ENCODE measurements at regions not wholly inside any gene's neighbourhood (a gene's known extent, or its start where the extent isn't known, plus 50 kb on each side); places are given as distances from the start of the nearest gene placed in this dataset.

- no CpG with 5 or more reads among the region's 3 CpGs for WGBS (ENCODE audit: insufficient coverage)
- H3K4me3 ChIP-seq (ENCODE audit: low read depth, low read length), result no peak overlapping the region
- no peaks in the 10 kb centered on the region for H3K4me1 ChIP-seq (ENCODE audit: control insufficient read depth, insufficient read depth, low read length)
- H3K36me3 ChIP-seq (ENCODE audit: control insufficient read depth, insufficient read depth, low read length), result no peaks in the 10 kb centered on the region
- peak in 2 of 6 donors; percentile 45 to 69 for DNase-seq (ENCODE audit: low read depth in 4 of 6, low spot score in 6 of 6)
- H3K9me3 ChIP-seq (ENCODE audit: control insufficient read depth, insufficient read depth, low read length), result no peaks in the 10 kb centered on the region
- no peaks in the 10 kb centered on the region for H3K27me3 ChIP-seq (ENCODE audit: control insufficient read depth, insufficient read depth, low read length)
- H3K27ac ChIP-seq (ENCODE audit: low read depth, low read length), result no peak overlapping the region
Observed at GRCh38 chr14:98341211-98341610, 930.8 kb downstream of the BCL11B start.

GRCh38 chr14:98345161-98345560 is 926.8 kb downstream of the BCL11B start:
- no peaks in the 10 kb centered on the region for H3K36me3 ChIP-seq (ENCODE audit: control insufficient read depth, insufficient read depth, low read length)
- no peak for DNase-seq (ENCODE audit: low read depth in 4 of 6, low spot score in 6 of 6)
- no peaks in the 10 kb centered on the region for H3K9me3 ChIP-seq (ENCODE audit: control insufficient read depth, insufficient read depth, low read length)
- no peak overlapping the region for H3K27ac ChIP-seq (ENCODE audit: low read depth, low read length)
- no peak overlapping the region for H3K4me3 ChIP-seq (ENCODE audit: low read depth, low read length)
- no peaks in the 10 kb centered on the region for H3K27me3 ChIP-seq (ENCODE audit: control insufficient read depth, insufficient read depth, low read length)
- WGBS (ENCODE audit: insufficient coverage), result 46% methylated on average over 3 of the region's 5 CpGs
- H3K4me1 ChIP-seq (ENCODE audit: control insufficient read depth, insufficient read depth, low read length), result no peaks in the 10 kb centered on the region

- H3K27me3 ChIP-seq (ENCODE audit: control insufficient read depth, insufficient read depth, low read length), result no peaks in the 10 kb centered on the region
- no peak for DNase-seq (ENCODE audit: low read depth in 4 of 6, low spot score in 6 of 6)
- no peaks in the 10 kb centered on the region for H3K4me1 ChIP-seq (ENCODE audit: control insufficient read depth, insufficient read depth, low read length)
- H3K36me3 ChIP-seq (ENCODE audit: control insufficient read depth, insufficient read depth, low read length), result no peaks in the 10 kb centered on the region
- H3K9me3 ChIP-seq (ENCODE audit: control insufficient read depth, insufficient read depth, low read length), result no peaks in the 10 kb centered on the region
- H3K4me3 ChIP-seq (ENCODE audit: low read depth, low read length), result no peak overlapping the region
- H3K27ac ChIP-seq (ENCODE audit: low read depth, low read length), result no peak overlapping the region
- WGBS (ENCODE audit: insufficient coverage), result no CpG with 5 or more reads among the region's 7 CpGs
Observed at GRCh38 chr14:98347686-98348085, 924.3 kb downstream of the BCL11B start.

- 91% methylated on average over 1 of the region's 3 CpGs for WGBS (ENCODE audit: insufficient coverage)
- no peaks in the 10 kb centered on the region for H3K27me3 ChIP-seq (ENCODE audit: control insufficient read depth, insufficient read depth, low read length)
- no peaks in the 10 kb centered on the region for H3K4me1 ChIP-seq (ENCODE audit: control insufficient read depth, insufficient read depth, low read length)
- no peak for DNase-seq (ENCODE audit: low read depth in 4 of 6, low spot score in 6 of 6)
- no peak overlapping the region for H3K4me3 ChIP-seq (ENCODE audit: low read depth, low read length)
- H3K27ac ChIP-seq (ENCODE audit: low read depth, low read length), result no peak overlapping the region
- no peaks in the 10 kb centered on the region for H3K9me3 ChIP-seq (ENCODE audit: control insufficient read depth, insufficient read depth, low read length)
- H3K36me3 ChIP-seq (ENCODE audit: control insufficient read depth, insufficient read depth, low read length), result no peaks in the 10 kb centered on the region
Observed at GRCh38 chr14:98348505-98348904, 923.5 kb downstream of the BCL11B start.

- 25% methylated on average over 1 of the region's 2 CpGs for whole genome bisulfite sequencing (ENCODE audit: insufficient coverage)
- H3K27ac ChIP-seq (ENCODE audit: low read depth, low read length), result no peak overlapping the region
- H3K4me3 ChIP-seq (ENCODE audit: low read depth, low read length), result no peak overlapping the region
- no peaks in the 10 kb centered on the region for H3K4me1 ChIP-seq (ENCODE audit: control insufficient read depth, insufficient read depth, low read length)
- no peaks in the 10 kb centered on the region for H3K27me3 ChIP-seq (ENCODE audit: control insufficient read depth, insufficient read depth, low read length)
- no peaks in the 10 kb centered on the region for H3K36me3 ChIP-seq (ENCODE audit: control insufficient read depth, insufficient read depth, low read length)
- no peaks in the 10 kb centered on the region for H3K9me3 ChIP-seq (ENCODE audit: control insufficient read depth, insufficient read depth, low read length)
- no peak for DNase-seq (ENCODE audit: low read depth in 4 of 6, low spot score in 6 of 6)
Observed at GRCh38 chr14:98350213-98350612, 921.8 kb downstream of the BCL11B start.

- WGBS (ENCODE audit: insufficient coverage), result no CpG with 5 or more reads among the region's 1 CpG
- DNase-seq (ENCODE audit: low read depth in 4 of 6, low spot score in 6 of 6), result peak in 2 of 6 donors; percentile 45 to 61
- Histone ChIP-seq H3K4me3 (ENCODE audit: low read depth, low read length) (no peak overlapping the region), H3K4me1 (ENCODE audit: control insufficient read depth, insufficient read depth, low read length) (no peaks in the 10 kb centered on the region), H3K27ac (ENCODE audit: low read depth, low read length) (no peak overlapping the region), H3K27me3 (ENCODE audit: control insufficient read depth, insufficient read depth, low read length) (no peaks in the 10 kb centered on the region), H3K9me3 (ENCODE audit: control insufficient read depth, insufficient read depth, low read length) (no peaks in the 10 kb centered on the region), H3K36me3 (ENCODE audit: control insufficient read depth, insufficient read depth, low read length) (no peaks in the 10 kb centered on the region)
Observed at GRCh38 chr14:98364961-98365360, 907.0 kb downstream of the BCL11B start.

GRCh38 chr14:98366429-98366828 is 905.6 kb downstream of the BCL11B start:
- Histone ChIP-seq H3K9me3 (ENCODE audit: control insufficient read depth, insufficient read depth, low read length) (no peaks in the 10 kb centered on the region), H3K4me3 (ENCODE audit: low read depth, low read length) (no peak overlapping the region), H3K27me3 (ENCODE audit: control insufficient read depth, insufficient read depth, low read length) (no peaks in the 10 kb centered on the region), H3K36me3 (ENCODE audit: control insufficient read depth, insufficient read depth, low read length) (no peaks in the 10 kb centered on the region), H3K27ac (ENCODE audit: low read depth, low read length) (no peak overlapping the region), H3K4me1 (ENCODE audit: control insufficient read depth, insufficient read depth, low read length) (no peaks in the 10 kb centered on the region)
- WGBS (ENCODE audit: insufficient coverage), result 98% methylated on average over 5 of the region's 6 CpGs
- no peak for DNase-seq (ENCODE audit: low read depth in 4 of 6, low spot score in 6 of 6)

GRCh38 chr14:98368221-98368620 is 903.8 kb downstream of the BCL11B start:
- Histone ChIP-seq H3K27me3 (ENCODE audit: control insufficient read depth, insufficient read depth, low read length) (no peaks in the 10 kb centered on the region), H3K9me3 (ENCODE audit: control insufficient read depth, insufficient read depth, low read length) (no peaks in the 10 kb centered on the region), H3K4me3 (ENCODE audit: low read depth, low read length) (no peak overlapping the region), H3K36me3 (ENCODE audit: control insufficient read depth, insufficient read depth, low read length) (no peaks in the 10 kb centered on the region), H3K27ac (ENCODE audit: low read depth, low read length) (no peak overlapping the region), H3K4me1 (ENCODE audit: control insufficient read depth, insufficient read depth, low read length) (no peaks in the 10 kb centered on the region)
- WGBS (ENCODE audit: insufficient coverage), result 89% methylated on average over 1 of the region's 1 CpG
- DNase-seq (ENCODE audit: low read depth in 4 of 6, low spot score in 6 of 6), result no peak

GRCh38 chr14:98368916-98369315 is 903.1 kb downstream of the BCL11B start:
- no peaks in the 10 kb centered on the region for H3K4me1 ChIP-seq (ENCODE audit: control insufficient read depth, insufficient read depth, low read length)
- no peaks in the 10 kb centered on the region for H3K36me3 ChIP-seq (ENCODE audit: control insufficient read depth, insufficient read depth, low read length)
- H3K4me3 ChIP-seq (ENCODE audit: low read depth, low read length), result no peak overlapping the region
- H3K27ac ChIP-seq (ENCODE audit: low read depth, low read length), result no peak overlapping the region
- DNase-seq (ENCODE audit: low read depth in 4 of 6, low spot score in 6 of 6), result no peak
- H3K9me3 ChIP-seq (ENCODE audit: control insufficient read depth, insufficient read depth, low read length), result no peaks in the 10 kb centered on the region
- no peaks in the 10 kb centered on the region for H3K27me3 ChIP-seq (ENCODE audit: control insufficient read depth, insufficient read depth, low read length)
- WGBS (ENCODE audit: insufficient coverage), result no CpG with 5 or more reads among the region's 3 CpGs

GRCh38 chr14:98369344-98369743 is 902.7 kb downstream of the BCL11B start:
- Histone ChIP-seq H3K36me3 (ENCODE audit: control insufficient read depth, insufficient read depth, low read length) (no peaks in the 10 kb centered on the region), H3K27me3 (ENCODE audit: control insufficient read depth, insufficient read depth, low read length) (no peaks in the 10 kb centered on the region), H3K27ac (ENCODE audit: low read depth, low read length) (no peak overlapping the region), H3K4me3 (ENCODE audit: low read depth, low read length) (no peak overlapping the region), H3K4me1 (ENCODE audit: control insufficient read depth, insufficient read depth, low read length) (no peaks in the 10 kb centered on the region), H3K9me3 (ENCODE audit: control insufficient read depth, insufficient read depth, low read length) (no peaks in the 10 kb centered on the region)
- WGBS (ENCODE audit: insufficient coverage), result no CpG with 5 or more reads among the region's 2 CpGs
- DNase-seq (ENCODE audit: low read depth in 4 of 6, low spot score in 6 of 6), result no peak

All from spinal cord (tissue), 9 donors.